Breast epithelium (tissue), 3 donors: ENCODE measurements at regions not wholly inside any gene's neighbourhood (a gene's known extent, or its start where the extent isn't known, plus 50 kb on each side); places are given as distances from the start of the nearest gene placed in this dataset.

Experiments used
- CTCF ChIP-seq, 3 donors: fragments of 450-650 bp; IDR thresholded peaks; one replicate each; pipeline ENCODE4 v1.5.1; 2016 to 2017; ENCODE audit warnings: antibody characterized with exemption in 3 of 3, mild to moderate bottlenecking in 3 of 3, moderate library complexity in 3 of 3
- POLR2A ChIP-seq: fragments of 450-650 bp; IDR thresholded peaks from one replicate; pipeline ENCODE4 v1.6.1; 2016; ENCODE audit warnings: antibody characterized with exemption, mild to moderate bottlenecking, moderate library complexity
- POLR2AphosphoS5 ChIP-seq, 3 donors: sonication (generic); formaldehyde crosslinking; IDR thresholded peaks; one replicate each; pipeline ENCODE4 v1.6.1; 2017; ENCODE audit warnings: antibody characterized with exemption in 3 of 3

- TF ChIP-seq POLR2AphosphoS5 (IDR thresholded peaks at IDR 0.05) (no peak), CTCF (IDR thresholded peaks at IDR 0.05) (no peak), POLR2A (no peak)
Measured at GRCh38 chr4:11298451-11298850, 130.2 kb downstream of the HS3ST1 start.
